GM12891 (cell line): ENCODE measurements at regions not wholly inside any gene's neighbourhood (a gene's known extent, or its start where the extent isn't known, plus 50 kb on each side); places are given as distances from the start of the nearest gene placed in this dataset.

Experiments used
- PAX5 ChIP-seq: IDR thresholded peaks from 2 replicates; pipeline ENCODE4 v1.6.1; 2011; ENCODE audit warnings: low read length, moderate library complexity, mild to moderate bottlenecking; ENCODE audit not compliant: insufficient read depth, severe bottlenecking
- POLR2A ChIP-seq: IDR thresholded peaks from 2 replicates; pipeline ENCODE4 v1.6.1; 2011; ENCODE audit warnings: low read depth, low read length, control low read depth
- POLR2AphosphoS5 ChIP-seq: IDR thresholded peaks from 2 replicates; pipeline ENCODE4 v1.6.1; 2011; ENCODE audit warnings: low read depth, low read length, control low read depth
- SPI1 ChIP-seq: IDR thresholded peaks from 2 replicates; pipeline ENCODE4 v1.6.1; 2011; ENCODE audit warnings: low read depth, low read length, control low read depth
- TAF1 ChIP-seq: IDR thresholded peaks from 2 replicates; pipeline ENCODE4 v1.6.1; 2011; ENCODE audit warnings: low read depth, low read length, control low read depth

- no peak for TF ChIP-seq POLR2A
- TF ChIP-seq POLR2AphosphoS5: no peak
- TF ChIP-seq PAX5: no peak
- no peak for TF ChIP-seq TAF1
- TF ChIP-seq SPI1: no peak
Measured at GRCh38 chr6:103570431-103570830, 1289.3 kb downstream of the HACE1 start.
